Hepatocyte (in vitro differentiated cells): ENCODE measurements at regions not wholly inside any gene's neighbourhood (a gene's known extent, or its start where the extent isn't known, plus 50 kb on each side); places are given as distances from the start of the nearest gene placed in this dataset.
"Not testable (repeated sequence)": the region's sequence is repeated elsewhere in the genome, so short reads cannot be mapped to it uniquely, and the experiment has no call there.

Experiments
- DNase-seq: peaks from one replicate; pipeline ENCODE4 v3.0.0-alpha.2; 2016; ENCODE audit warnings: low spot score
- H2AFZ ChIP-seq: fragments of 200-600 bp; sonication (generic); 2 replicates; pipeline ENCODE4 v1.6.0; 2016; ENCODE audit warnings: antibody characterized with exemption, mild to moderate bottlenecking
- H3K27ac ChIP-seq: fragments of 200-600 bp; sonication (generic); 2 replicates; pipeline ENCODE4 v1.5.1; 2016; ENCODE audit warnings: mild to moderate bottlenecking
- H3K27me3 ChIP-seq: fragments of 200-600 bp; sonication (generic); 2 replicates; pipeline ENCODE4 v1.6.1; 2016
- H3K36me3 ChIP-seq: fragments of 200-600 bp; sonication (generic); replicated peaks from 2 replicates; pipeline ENCODE4 v1.5.1; 2016; ENCODE audit warnings: low read depth; ENCODE audit not compliant: insufficient read depth
- H3K4me1 ChIP-seq: fragments of 200-600 bp; sonication (generic); 2 replicates; pipeline ENCODE4 v1.5.1; 2016; ENCODE audit warnings: mild to moderate bottlenecking, moderate library complexity; ENCODE audit not compliant: insufficient read depth
- H3K4me2 ChIP-seq: fragments of 200-600 bp; sonication (generic); 2 replicates; pipeline ENCODE4 v1.6.0; 2016
- H3K4me3 ChIP-seq: fragments of 200-600 bp; sonication (generic); 2 replicates; pipeline ENCODE4 v1.5.1; 2016; ENCODE audit warnings: mild to moderate bottlenecking
- H3K79me2 ChIP-seq: fragments of 200-600 bp; sonication (generic); 2 replicates; pipeline ENCODE4 v1.6.0; 2017; ENCODE audit warnings: mild to moderate bottlenecking
- H3K9me2 ChIP-seq: fragments of 200-600 bp; sonication (generic); replicated peaks from 2 replicates; pipeline ENCODE4 v1.6.0; 2017; ENCODE audit warnings: mild to moderate bottlenecking; ENCODE audit not compliant: insufficient read depth
- H3K9me3 ChIP-seq: fragments of 200-600 bp; sonication (generic); 2 replicates; pipeline ENCODE4 v1.5.1; 2016; ENCODE audit warnings: low read depth, mild to moderate bottlenecking
- H4K20me1 ChIP-seq: fragments of 200-600 bp; sonication (generic); 2 replicates; pipeline ENCODE4 v1.6.0; 2016; ENCODE audit warnings: mild to moderate bottlenecking; ENCODE audit not compliant: insufficient read depth, poor library complexity, severe bottlenecking
- EZH2 ChIP-seq: fragments of 200-600 bp; sonication (generic); IDR thresholded peaks from 2 replicates; pipeline ENCODE4 v1.6.1; 2016; ENCODE audit warnings: antibody characterized with exemption, mild to moderate bottlenecking, borderline replicate concordance
- EZH2phosphoT487 ChIP-seq: fragments of 200-600 bp; sonication (generic); IDR thresholded peaks from one replicate; pipeline ENCODE4 v1.6.1; 2018; ENCODE audit warnings: antibody characterized with exemption, mild to moderate bottlenecking, low read depth, moderate library complexity; ENCODE audit not compliant: unreplicated experiment, severe bottlenecking
- WGBS: methylation state at CpG from one replicate; pipeline ENCODE4 v1.1.6; 2016; ENCODE audit warnings: low lambda C conversion rate; ENCODE audit errors: missing lambda C conversion rate; 5-methylcytosine and 5-hydroxymethylcytosine counted together
- TF ChIP-seq, protein P1 (sequence below): fragments of 200-600 bp; sonication (generic); IDR thresholded peaks from 2 replicates; pipeline ENCODE4 v1.5.1; 2016; ENCODE audit warnings: antibody characterized with exemption, mild to moderate bottlenecking; ENCODE audit not compliant: poor library complexity

DNA sequence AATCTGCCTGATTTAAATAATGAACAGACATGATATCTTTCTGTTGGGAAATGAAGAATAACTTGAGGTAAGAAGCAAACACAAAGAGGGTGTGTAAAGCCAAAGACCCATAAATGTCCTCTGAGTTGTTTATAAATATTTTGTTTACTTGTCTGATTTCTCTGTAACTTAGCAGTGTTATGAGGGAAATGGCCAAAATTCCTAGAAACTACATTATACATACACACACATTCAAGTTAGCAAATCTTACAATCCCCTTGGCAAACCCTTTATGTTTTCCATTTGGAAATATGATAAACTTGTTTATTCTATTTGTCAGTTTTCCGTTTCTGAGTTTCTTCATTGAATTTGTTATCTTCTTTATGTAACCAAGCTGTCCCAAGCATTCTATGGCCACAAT, 81.4 kb upstream of the TCF21 start:
- no peaks in the 10 kb centered on the region for H3K9me3 ChIP-seq
- H3K79me2 ChIP-seq = no peaks in the 10 kb centered on the region
- no peaks in the 10 kb centered on the region for H4K20me1 ChIP-seq
- DNase-seq = no peak
- TF ChIP-seq EZH2 = no peak
- TF ChIP-seq EZH2phosphoT487 = no peak
- TF ChIP-seq, protein P1, sequence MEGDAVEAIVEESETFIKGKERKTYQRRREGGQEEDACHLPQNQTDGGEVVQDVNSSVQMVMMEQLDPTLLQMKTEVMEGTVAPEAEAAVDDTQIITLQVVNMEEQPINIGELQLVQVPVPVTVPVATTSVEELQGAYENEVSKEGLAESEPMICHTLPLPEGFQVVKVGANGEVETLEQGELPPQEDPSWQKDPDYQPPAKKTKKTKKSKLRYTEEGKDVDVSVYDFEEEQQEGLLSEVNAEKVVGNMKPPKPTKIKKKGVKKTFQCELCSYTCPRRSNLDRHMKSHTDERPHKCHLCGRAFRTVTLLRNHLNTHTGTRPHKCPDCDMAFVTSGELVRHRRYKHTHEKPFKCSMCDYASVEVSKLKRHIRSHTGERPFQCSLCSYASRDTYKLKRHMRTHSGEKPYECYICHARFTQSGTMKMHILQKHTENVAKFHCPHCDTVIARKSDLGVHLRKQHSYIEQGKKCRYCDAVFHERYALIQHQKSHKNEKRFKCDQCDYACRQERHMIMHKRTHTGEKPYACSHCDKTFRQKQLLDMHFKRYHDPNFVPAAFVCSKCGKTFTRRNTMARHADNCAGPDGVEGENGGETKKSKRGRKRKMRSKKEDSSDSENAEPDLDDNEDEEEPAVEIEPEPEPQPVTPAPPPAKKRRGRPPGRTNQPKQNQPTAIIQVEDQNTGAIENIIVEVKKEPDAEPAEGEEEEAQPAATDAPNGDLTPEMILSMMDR = no peak
- H3K27ac ChIP-seq = no peak overlapping the region
- H3K4me3 ChIP-seq = no peak overlapping the region
- H2AFZ ChIP-seq = no peak overlapping the region
- H3K36me3 ChIP-seq = no peaks in the 10 kb centered on the region
- 44% methylated on average over 1 of the region's 1 CpG for WGBS
- H3K27me3 ChIP-seq = no peaks in the 10 kb centered on the region
- no peaks in the 10 kb centered on the region for H3K9me2 ChIP-seq
- H3K4me2 ChIP-seq = no peak overlapping the region
- no peaks in the 10 kb centered on the region for H3K4me1 ChIP-seq

DNA sequence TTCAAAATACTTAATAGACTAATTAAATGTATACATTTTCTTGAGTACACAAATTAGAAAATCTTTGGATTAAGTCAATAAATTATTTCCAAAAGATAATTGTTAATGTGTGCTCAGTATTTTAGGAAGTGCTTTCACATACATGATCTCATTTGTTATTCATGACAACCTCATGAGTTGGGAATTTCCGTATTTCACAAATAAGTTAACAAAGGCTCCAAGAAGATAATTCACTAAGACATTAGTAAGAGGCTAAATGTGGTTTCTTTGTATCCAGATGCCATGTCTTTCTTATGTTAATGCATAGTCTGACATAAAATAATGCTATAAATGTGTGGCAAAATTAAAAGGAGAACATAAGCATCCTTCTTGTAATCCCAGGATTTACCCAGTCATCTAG, 79.5 kb upstream of the TCF21 start:
- H2AFZ ChIP-seq = no peak overlapping the region
- WGBS = 89% methylated on average over 1 of the region's 1 CpG
- no peaks in the 10 kb centered on the region for H3K9me2 ChIP-seq
- no peaks in the 10 kb centered on the region for H3K27me3 ChIP-seq
- no peaks in the 10 kb centered on the region for H3K4me1 ChIP-seq
- no peak overlapping the region for H3K4me3 ChIP-seq
- H3K27ac ChIP-seq = no peak overlapping the region
- no peak overlapping the region for H3K4me2 ChIP-seq
- H4K20me1 ChIP-seq = no peaks in the 10 kb centered on the region
- TF ChIP-seq EZH2phosphoT487 = no peak
- TF ChIP-seq EZH2 = no peak
- TF ChIP-seq, protein P1 = no peak
- DNase-seq = no peak
- H3K36me3 ChIP-seq = no peaks in the 10 kb centered on the region
- H3K9me3 ChIP-seq = no peaks in the 10 kb centered on the region
- H3K79me2 ChIP-seq = no peaks in the 10 kb centered on the region

DNA sequence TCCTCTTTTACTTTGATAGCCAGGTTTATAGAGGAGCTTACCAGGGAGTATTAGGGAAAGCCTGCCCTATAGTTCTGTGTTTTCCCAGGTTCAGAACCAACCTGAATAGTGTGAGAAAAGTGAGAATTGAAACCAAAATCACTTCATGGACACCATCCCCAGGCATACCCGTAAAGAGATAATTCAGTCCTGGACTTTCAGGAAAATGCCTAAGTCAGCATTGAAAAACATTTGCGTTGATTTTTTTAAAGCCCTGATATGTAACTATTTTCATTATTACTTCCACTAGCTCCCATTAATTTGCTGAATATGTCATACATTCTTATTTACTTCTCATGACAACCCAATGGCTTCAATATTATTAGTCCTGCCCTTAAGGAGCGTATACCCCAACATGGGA, 77.4 kb upstream of the TCF21 start:
- no peak overlapping the region for H3K4me2 ChIP-seq
- no peaks in the 10 kb centered on the region for H3K27me3 ChIP-seq
- H3K4me3 ChIP-seq = no peak overlapping the region
- no peaks in the 10 kb centered on the region for H3K36me3 ChIP-seq
- H3K9me3 ChIP-seq = no peaks in the 10 kb centered on the region
- 97% methylated on average over 3 of the region's 3 CpGs for WGBS
- H3K27ac ChIP-seq = no peak overlapping the region
- no peak for TF ChIP-seq EZH2
- TF ChIP-seq, protein P1 = no peak
- no peak overlapping the region for H2AFZ ChIP-seq
- DNase-seq = no peak
- H4K20me1 ChIP-seq = no peaks in the 10 kb centered on the region
- H3K79me2 ChIP-seq = no peaks in the 10 kb centered on the region
- H3K4me1 ChIP-seq = no peaks in the 10 kb centered on the region
- H3K9me2 ChIP-seq = no peaks in the 10 kb centered on the region

DNA sequence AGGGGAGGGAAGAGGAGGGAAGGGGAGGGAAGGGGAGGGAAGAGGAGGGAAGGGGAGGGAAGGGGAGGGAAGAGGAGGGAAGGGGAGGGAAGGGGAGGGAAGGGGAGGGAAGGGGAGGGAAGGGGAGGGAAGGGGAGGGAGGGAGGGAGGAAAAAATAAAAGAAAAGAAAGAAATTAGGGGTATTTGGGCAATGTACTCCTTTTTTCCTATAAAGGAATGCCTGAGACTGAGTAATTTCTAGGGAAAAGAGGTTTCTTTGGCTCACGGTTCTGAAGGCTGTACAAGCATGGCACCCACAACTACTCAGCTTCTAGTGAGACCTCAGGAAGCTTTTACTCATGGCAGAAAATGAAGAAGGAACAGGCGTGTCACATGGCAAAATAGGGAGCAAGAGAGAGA, 76.5 kb upstream of the TCF21 start:
- not testable (repeated sequence) for DNase-seq, H3K79me2 ChIP-seq, H3K27me3 ChIP-seq, H3K4me2 ChIP-seq, H3K36me3 ChIP-seq, H2AFZ ChIP-seq, H3K9me2 ChIP-seq, H3K4me1 ChIP-seq, H3K9me3 ChIP-seq, H3K27ac ChIP-seq, H4K20me1 ChIP-seq, H3K4me3 ChIP-seq
- WGBS = 90% methylated on average over 2 of the region's 2 CpGs
